Left lung (tissue), 4 donors: ENCODE measurements at regions not wholly inside any gene's neighbourhood (a gene's known extent, or its start where the extent isn't known, plus 50 kb on each side); places are given as distances from the start of the nearest gene placed in this dataset.
A peak's percentile ranks its signal among the peaks of the same experiment; 100 is the strongest.

ENCODE experiments used
- ATAC-seq: fragments of 200-7000 bp; cut with Tn5 transposase; one replicate; pipeline ENCODE4 v1.9.1; 2020; ENCODE audit warnings: moderate library complexity
- DNase-seq, 4 donors: peaks; one replicate each; pipeline ENCODE4 v3.0.0-alpha.2; 2013 to 2020
- H3K27ac ChIP-seq, 2 donors: fragments of 200-600 bp; sonication (generic) in 1 of 2; one replicate each; pipeline versions ENCODE4 v1.5.0 to v1.8.0; 2020 to 2021
- H3K27me3 ChIP-seq, 2 donors: fragments of 200-600 bp; sonication (generic) in 1 of 2; one replicate each; pipeline versions ENCODE4 v1.5.0 to v1.8.0; 2020 to 2021
- H3K36me3 ChIP-seq, 2 donors: fragments of 200-600 bp; sonication (generic) in 1 of 2; one replicate each; pipeline versions ENCODE4 v1.5.0 to v1.8.0; 2020 to 2021
- H3K4me1 ChIP-seq, 2 donors: fragments of 200-600 bp; one replicate each; pipeline ENCODE4 v1.8.0; 2021
- H3K4me3 ChIP-seq, 2 donors: fragments of 200-600 bp; sonication (generic) in 1 of 2; one replicate each; pipeline versions ENCODE4 v1.5.0 to v1.8.0; 2020 to 2021; ENCODE audit warnings: mild to moderate bottlenecking in 1 of 2
- H3K9me3 ChIP-seq, 2 donors: fragments of 200-600 bp; sonication (generic) in 1 of 2; one replicate each; pipeline versions ENCODE4 v1.5.0 to v1.8.0; 2020 to 2021
- intact Hi-C, 2 donors: fragments of 100-400 bp; cut with DNase I; formaldehyde crosslinking; loops; one replicate each; pipeline versions ENCODE4 v1.11.2 to v1.14.2; 2022
- TF ChIP-seq, protein P1 (sequence below), 2 donors: fragments of 200-600 bp; sonication (generic) in 1 of 2; IDR thresholded peaks; one replicate each; pipeline versions ENCODE4 v1.5.0 to v1.8.0; 2021; ENCODE audit warnings: antibody characterized with exemption in 2 of 2
- donor health status: DM: no; HTN: yes; CAD: no.
- donor health status: DM: no; HTN: no; CAD: no.

- H3K27me3 ChIP-seq: no peaks in the 10 kb centered on the region
- H3K27ac ChIP-seq: no peak overlapping the region
- H3K4me1 ChIP-seq: no peaks in the 10 kb centered on the region
- intact Hi-C loops: no loop called here
- DNase-seq (no peak), ATAC-seq (no peak)
- no peaks in the 10 kb centered on the region for H3K36me3 ChIP-seq
- H3K4me3 ChIP-seq: no peak overlapping the region
- TF ChIP-seq, protein P1, sequence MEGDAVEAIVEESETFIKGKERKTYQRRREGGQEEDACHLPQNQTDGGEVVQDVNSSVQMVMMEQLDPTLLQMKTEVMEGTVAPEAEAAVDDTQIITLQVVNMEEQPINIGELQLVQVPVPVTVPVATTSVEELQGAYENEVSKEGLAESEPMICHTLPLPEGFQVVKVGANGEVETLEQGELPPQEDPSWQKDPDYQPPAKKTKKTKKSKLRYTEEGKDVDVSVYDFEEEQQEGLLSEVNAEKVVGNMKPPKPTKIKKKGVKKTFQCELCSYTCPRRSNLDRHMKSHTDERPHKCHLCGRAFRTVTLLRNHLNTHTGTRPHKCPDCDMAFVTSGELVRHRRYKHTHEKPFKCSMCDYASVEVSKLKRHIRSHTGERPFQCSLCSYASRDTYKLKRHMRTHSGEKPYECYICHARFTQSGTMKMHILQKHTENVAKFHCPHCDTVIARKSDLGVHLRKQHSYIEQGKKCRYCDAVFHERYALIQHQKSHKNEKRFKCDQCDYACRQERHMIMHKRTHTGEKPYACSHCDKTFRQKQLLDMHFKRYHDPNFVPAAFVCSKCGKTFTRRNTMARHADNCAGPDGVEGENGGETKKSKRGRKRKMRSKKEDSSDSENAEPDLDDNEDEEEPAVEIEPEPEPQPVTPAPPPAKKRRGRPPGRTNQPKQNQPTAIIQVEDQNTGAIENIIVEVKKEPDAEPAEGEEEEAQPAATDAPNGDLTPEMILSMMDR (IDR thresholded peaks at IDR 0.05): no peak
- no peaks in the 10 kb centered on the region for H3K9me3 ChIP-seq
Measured at GRCh38 chr11:95501761-95502266, 270.8 kb upstream of the SESN3 start.

DNA sequence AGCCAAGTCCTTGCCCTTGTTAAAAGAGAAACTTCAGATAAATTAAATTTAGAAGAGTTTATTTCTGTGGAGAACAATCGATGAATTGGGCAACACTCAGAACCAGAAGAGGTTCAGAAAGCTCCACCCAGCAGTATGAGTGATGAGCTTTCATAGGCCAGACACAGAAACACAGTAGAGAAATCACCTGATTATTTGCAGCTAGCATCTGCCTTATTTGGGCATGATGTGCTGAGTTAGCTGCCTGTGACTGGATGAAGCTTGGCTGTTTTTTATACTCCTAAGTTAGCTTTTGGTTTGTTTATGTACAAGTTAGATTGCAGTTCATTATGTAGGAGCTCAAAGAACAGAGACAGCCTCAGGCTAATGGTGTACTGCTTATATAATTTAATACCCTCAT is 269.5 kb upstream of the SESN3 start:
- no peaks in the 10 kb centered on the region for H3K27me3 ChIP-seq
- TF ChIP-seq, protein P1 (IDR thresholded peaks at IDR 0.05): no peak
- intact Hi-C loops: no loop called here
- H3K9me3 ChIP-seq: no peaks in the 10 kb centered on the region
- DNase-seq (no peak), ATAC-seq (no peak)
- no peaks in the 10 kb centered on the region for H3K4me1 ChIP-seq
- H3K36me3 ChIP-seq: no peaks in the 10 kb centered on the region
- H3K27ac ChIP-seq: no peak overlapping the region
- no peak overlapping the region for H3K4me3 ChIP-seq

GRCh38 chr11:95499516-95500135 is 268.6 kb upstream of the SESN3 start:
- ATAC-seq: peak; percentile 74
- TF ChIP-seq, protein P1 (IDR thresholded peaks at IDR 0.05): no peak

DNA sequence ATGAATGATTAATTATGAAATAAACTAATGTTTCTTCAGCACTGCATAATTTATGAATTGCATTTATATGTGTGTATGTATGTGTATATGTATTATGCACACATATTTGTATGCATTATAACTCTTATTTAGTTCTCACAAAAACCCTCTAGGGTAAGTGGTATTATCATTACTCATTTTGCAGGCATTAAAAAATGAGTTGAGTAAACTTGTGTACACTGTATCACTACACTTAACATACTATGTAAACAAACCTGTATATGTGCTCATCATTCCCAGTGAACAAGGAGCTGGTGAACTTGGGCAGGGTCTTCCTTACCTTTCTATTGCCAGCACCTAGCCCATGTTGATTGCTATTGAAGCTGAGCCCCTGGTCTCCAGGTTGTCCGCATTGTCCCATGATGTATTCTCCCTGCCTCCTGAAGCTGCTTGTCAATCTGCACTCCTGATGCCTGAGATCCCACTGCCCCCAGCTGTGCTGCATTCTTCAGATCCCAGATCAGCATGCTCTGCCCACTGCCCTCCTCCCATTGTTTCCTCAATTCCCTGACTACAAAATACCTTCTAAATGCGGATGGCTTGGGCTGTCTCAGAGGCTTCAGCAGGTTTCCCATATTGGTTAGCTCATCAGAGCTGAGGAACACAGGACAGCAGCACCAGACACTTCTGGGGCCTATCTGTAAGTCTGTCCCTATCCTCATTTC is 267.9 kb upstream of the SESN3 start:
- no peak for DNase-seq
- Histone ChIP-seq H3K9me3 (peaks cover 0 to 6% of the 10 kb centered on the region in 2 donors), H3K27ac (no peak overlapping the region), H3K36me3 (no peaks in the 10 kb centered on the region), H3K4me3 (no peak overlapping the region), H3K27me3 (no peaks in the 10 kb centered on the region), H3K4me1 (no peaks in the 10 kb centered on the region)
- TF ChIP-seq, protein P1 (IDR thresholded peaks at IDR 0.05): no peak
- peak; percentile 34 for ATAC-seq
- intact Hi-C loops: no loop called here

More at GRCh38 chr11:95499516-95500135, 268.6 kb upstream of the SESN3 start:
- intact Hi-C loops: no loop called here
- no peaks in the 10 kb centered on the region for H3K36me3 ChIP-seq
- H3K27me3 ChIP-seq: no peaks in the 10 kb centered on the region
- no peak for DNase-seq
- no peaks in the 10 kb centered on the region for H3K4me1 ChIP-seq
- H3K27ac ChIP-seq: no peak overlapping the region
- H3K9me3 ChIP-seq: peaks cover 0 to 2% of the 10 kb centered on the region in 2 donors
- no peak overlapping the region for H3K4me3 ChIP-seq

- Histone ChIP-seq H3K27me3 (no peaks in the 10 kb centered on the region), H3K27ac (no peak overlapping the region), H3K9me3 (peaks cover 0 to 10% of the 10 kb centered on the region in 2 donors), H3K4me1 (no peaks in the 10 kb centered on the region), H3K4me3 (no peak overlapping the region), H3K36me3 (no peaks in the 10 kb centered on the region)
- intact Hi-C loops: no loop called here
- TF ChIP-seq, protein P1 (IDR thresholded peaks at IDR 0.05): no peak
- DNase-seq: no peak
- no peak for ATAC-seq
Measured at GRCh38 chr11:95496901-95497300, 265.9 kb upstream of the SESN3 start.
